T follicular helper cell (primary cell): ENCODE measurements at regions not wholly inside any gene's neighbourhood (a gene's known extent, or its start where the extent isn't known, plus 50 kb on each side); places are given as distances from the start of the nearest gene placed in this dataset.

Source experiments
- DNase-seq: peaks from one replicate; pipeline ENCODE4 v3.0.0-alpha.2; 2020; ENCODE audit warnings: low read depth

GRCh38 chr3:178392511-178392926 is 143.7 kb upstream of the KCNMB2 start:
- no peak for DNase-seq

GRCh38 chr3:178393146-178393545 is 143.1 kb upstream of the KCNMB2 start:
- DNase-seq, result no peak

- DNase-seq, result no peak
Observed at GRCh38 chr3:178393824-178394223, 142.4 kb upstream of the KCNMB2 start.

DNA sequence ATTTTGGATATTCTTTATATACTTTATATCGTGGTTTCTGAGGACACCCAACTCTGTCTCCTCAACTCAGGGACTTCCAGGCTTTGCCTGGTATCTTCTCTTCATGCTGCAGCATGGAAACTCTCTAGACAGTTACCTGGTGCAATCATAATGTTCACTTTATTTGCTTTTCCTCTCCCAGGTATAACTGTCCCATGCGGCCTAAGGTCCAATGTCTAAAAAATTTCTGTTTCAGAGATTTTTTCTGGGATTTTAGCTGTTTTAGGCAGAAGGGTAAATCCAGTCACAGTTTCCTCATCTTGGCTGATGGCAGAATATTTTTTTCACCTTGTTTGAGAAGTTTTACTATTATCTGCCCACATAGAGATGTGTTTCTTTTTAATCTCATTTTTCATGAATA is 139.9 kb upstream of the KCNMB2 start:
- DNase-seq, result no peak

GRCh38 chr3:178397202-178397601 is 139.0 kb upstream of the KCNMB2 start:
- DNase-seq, result no peak

GRCh38 chr3:178397836-178398235 is 138.4 kb upstream of the KCNMB2 start:
- DNase-seq, result no peak

DNA sequence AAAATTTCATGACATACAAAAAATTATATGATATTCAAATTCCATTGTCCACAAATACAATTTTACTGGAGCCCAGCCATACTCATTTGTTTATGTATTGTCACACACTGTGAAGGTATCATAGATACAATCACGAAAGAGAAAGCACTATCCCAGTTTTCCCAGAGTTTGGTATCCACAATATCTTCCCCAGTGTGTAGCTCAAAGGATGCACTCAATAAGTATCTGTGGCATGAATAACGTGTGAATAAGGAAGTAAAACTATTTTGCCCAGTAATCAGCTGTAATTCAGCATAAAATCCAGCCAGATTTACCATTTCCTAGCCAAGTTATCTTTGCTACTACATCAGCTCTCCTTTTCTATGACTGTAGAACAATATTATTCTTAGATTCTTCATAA is 131.3 kb upstream of the KCNMB2 start:
- no peak for DNase-seq

- no peak for DNase-seq
Observed at GRCh38 chr3:178405531-178405930, 130.7 kb upstream of the KCNMB2 start.

GRCh38 chr3:178406206-178406605 is 130.0 kb upstream of the KCNMB2 start:
- DNase-seq, result no peak

DNA sequence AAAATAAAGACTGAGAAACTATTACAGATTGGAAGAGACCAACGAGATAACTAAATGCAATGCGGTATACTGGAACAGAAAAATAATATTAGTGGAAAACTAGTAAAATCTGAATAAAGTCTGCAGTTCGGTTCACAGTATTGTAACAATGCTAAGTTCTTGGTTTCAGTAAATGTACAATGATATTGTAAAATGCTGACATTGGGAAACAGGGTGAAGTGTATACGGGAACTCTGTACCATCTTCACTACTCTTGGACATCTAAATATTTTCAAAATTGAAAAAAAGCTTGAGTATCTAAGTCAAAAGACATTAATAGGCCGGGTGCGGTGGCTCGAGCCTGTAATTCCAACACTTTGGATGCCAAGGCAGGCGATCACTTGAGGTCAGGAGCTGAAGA is 120.9 kb upstream of the KCNMB2 start:
- no peak for DNase-seq

- no peak for DNase-seq
Observed at GRCh38 chr3:178417736-178418135, 118.5 kb upstream of the KCNMB2 start.

GRCh38 chr3:178419071-178419470 is 117.2 kb upstream of the KCNMB2 start:
- DNase-seq, result no peak

GRCh38 chr3:178420033-178420432 is 116.2 kb upstream of the KCNMB2 start:
- no peak for DNase-seq

GRCh38 chr3:178421069-178421468 is 115.2 kb upstream of the KCNMB2 start:
- no peak for DNase-seq

DNA sequence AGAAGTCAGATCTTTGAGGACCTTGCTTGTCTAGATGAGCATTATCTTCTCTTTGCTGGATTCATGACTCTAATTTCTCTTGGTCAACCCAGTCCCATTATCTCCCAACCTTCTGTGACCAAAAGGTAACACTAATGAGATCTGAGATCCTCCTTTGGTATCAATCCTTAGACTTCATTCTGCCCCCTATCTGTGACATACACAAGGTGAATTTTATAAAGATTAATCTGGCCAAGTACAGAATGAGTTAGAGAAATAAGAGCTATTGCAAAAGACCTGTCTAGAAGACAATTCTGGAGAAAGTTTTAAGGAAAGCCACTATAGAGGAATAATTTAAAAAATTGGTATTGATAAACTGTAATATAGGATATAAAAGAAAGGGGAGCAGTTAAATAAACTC is 113.8 kb upstream of the KCNMB2 start:
- DNase-seq, result no peak

DNA sequence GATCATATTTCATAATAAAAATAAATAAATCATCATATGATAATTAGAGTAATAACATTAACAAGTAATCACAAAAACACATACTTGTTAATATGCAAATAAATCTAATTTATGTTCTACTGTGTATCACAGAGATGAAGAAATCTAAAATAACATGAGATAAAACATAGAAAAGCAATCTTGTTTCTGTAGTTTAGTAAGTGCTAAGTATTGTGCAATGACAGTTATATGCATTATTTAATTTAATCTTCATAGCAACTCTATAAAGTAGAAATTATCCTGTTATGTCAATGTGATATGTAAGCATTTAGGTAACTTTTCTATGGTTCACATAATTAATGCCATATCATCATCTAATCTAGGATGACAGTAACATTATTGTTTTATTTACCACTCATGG is 108.2 kb upstream of the KCNMB2 start:
- DNase-seq, result no peak

DNA sequence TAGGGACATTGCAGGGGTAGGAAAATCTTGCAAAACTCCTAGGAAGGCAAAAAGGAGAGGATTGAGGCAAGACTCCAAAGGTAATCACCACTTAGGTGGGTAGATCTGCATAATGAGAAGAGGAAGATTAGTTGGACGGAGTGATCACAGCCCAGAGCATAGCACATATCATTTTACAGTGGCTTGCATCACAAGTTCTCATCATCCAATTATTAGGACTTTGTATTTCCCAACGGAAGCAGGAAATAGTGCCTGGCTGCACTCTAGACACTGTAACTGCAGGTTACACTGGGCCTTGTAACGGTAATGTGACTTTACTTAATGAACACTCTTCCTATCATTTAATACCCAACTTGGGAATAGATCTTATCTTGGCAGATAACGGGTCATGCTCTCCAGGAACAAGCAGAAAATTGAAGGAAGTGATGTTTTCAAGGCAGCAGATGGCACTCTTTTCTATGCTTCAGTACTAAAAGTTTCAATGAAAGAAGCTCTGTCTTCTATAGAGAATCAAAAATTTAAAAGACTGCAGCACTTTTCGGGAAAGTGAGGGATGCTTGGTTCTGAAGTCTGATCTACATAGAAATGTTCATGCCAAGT is 101.9 kb upstream of the KCNMB2 start:
- DNase-seq, result no peak

DNA sequence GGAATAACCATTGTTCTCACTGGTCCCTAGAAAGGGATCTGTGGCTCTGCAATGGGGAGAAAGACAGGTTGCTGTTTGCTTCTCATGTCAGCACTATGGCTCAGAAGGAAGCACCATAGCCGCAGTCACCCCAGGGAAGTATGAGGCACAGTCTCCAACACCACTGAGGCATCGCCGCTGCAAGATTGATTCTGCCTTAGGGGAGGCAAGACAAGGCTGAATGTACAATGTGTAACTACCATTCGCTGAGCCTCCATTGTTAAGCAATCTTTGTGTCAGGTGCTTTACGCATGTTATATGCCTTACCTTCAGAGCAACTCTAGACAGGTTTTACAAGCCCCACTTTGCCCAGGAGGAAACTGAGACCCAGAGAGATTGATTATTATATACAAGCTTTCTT is 100.7 kb upstream of the KCNMB2 start:
- DNase-seq, result no peak

GRCh38 chr3:178436773-178437172 is 99.5 kb upstream of the KCNMB2 start:
- DNase-seq, result no peak

DNA sequence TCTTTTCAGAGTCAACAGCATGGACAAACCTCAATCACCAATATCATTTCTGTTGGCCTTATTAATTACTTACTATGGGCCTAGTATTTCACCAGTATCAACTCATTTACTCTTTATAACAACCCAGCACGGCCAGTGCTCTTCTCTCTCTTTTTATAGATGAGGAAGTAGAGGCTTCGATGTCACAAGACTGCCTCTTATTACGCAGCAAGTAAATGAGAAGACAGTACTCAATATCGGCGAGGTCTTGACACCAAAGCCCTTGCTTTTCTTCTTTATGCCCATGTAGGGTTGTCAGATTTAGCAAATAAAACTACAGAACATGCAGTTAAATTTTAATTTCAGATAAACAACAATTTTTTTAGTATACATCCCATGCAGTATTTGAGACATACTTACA is 99.0 kb upstream of the KCNMB2 start:
- no peak for DNase-seq

DNA sequence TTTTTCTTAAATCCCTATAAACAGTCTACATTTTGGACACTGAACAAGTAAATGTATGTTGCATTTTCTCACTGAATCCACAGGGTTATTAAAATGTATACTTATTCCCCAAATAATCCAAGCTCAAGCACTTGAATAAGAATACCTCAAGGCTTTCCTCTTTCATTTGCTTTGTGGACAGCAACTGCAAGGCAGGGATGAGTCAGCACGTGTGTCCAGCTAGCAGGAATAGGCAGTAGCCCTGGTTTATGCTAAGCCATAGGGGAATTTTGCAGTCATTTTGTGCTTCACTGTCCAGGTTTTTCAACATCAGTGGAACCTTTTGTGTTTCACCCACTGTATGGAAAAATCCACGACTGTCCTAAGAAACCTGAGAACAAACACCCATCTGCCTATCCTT is 96.7 kb upstream of the KCNMB2 start:
- DNase-seq, result no peak

DNA sequence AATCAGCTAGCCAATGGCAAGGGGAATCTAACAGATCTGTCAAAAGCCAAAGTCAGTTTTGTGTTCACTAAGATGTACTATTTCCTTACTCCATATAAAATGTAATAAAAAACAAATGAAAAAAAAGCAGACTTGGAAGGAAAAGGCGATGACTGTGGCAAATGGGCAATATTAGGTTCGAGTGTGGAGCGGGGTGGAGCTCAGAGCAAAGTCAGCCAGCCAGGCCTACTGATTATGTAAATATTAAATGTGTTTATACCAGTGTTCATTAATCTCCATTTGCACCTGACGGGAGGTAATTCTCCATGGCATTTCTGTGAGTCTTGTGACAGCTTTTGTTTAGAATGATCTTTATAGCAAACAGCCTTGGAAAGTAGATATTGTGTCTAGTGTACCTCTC is 96.2 kb upstream of the KCNMB2 start:
- no peak for DNase-seq

- DNase-seq, result no peak
Observed at GRCh38 chr3:178443634-178444033, 92.6 kb upstream of the KCNMB2 start.

DNA sequence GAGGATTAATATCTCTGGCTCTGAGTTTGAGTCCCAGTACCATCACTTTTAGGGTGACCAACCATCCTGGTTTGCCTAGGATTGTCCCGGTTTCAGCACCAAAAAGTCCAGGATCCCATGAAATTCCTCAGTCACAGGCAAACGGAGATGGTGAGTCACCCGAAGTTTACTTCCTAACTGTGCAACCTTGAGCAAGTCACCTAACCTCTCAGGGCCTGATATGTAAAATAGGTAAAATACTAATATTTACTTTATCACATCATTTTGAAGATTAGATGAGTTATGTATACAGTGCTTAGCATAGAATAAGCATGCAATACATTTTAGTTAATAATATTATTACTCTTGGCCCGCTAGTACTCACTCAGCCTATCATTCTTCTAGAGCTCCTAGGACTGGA is 91.1 kb upstream of the KCNMB2 start:
- DNase-seq, result no peak

DNA sequence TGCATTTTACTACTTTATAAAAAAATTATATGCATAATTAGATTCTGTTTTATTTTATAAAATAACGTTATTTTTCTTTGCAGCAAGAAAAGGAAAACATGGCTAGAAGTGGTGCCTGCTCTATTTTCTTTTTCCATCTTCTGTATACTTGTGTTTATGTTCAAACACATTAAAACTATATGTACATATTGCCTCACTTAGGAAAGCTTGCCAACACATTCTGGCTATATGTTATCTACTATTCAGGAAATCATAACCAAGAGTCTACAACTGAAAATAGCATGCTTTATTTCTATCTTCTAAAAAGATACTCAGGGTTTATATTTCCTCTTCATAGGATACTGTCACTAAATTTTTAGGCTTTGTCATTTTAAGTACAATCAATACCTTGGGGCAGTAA is 90.2 kb upstream of the KCNMB2 start:
- no peak for DNase-seq
